Mesenchymal stem cell (in vitro differentiated cells and primary cell): ENCODE measurements at regions not wholly inside any gene's neighbourhood (a gene's known extent, or its start where the extent isn't known, plus 50 kb on each side); places are given as distances from the start of the nearest gene placed in this dataset.

Source experiments
- DNase-seq: peaks from one replicate; pipeline ENCODE4 v3.0.0-alpha.2; 2013
- H2AFZ ChIP-seq: one replicate; pipeline ENCODE4 v1.6.1; 2013; ENCODE audit warnings: low read depth, mild to moderate bottlenecking, control low read depth, inconsistent platforms, low read length, moderate library complexity
- H2AK5ac ChIP-seq: 2 replicates; pipeline ENCODE4 v1.6.1; 2013; ENCODE audit warnings: low read length, moderate library complexity, mild to moderate bottlenecking, inconsistent platforms; ENCODE audit not compliant: severe bottlenecking
- H2BK120ac ChIP-seq: one replicate; pipeline ENCODE4 v1.6.1; 2013; ENCODE audit warnings: low read depth, mild to moderate bottlenecking, inconsistent platforms, low read length, moderate library complexity
- H2BK12ac ChIP-seq, 2 experiments: one replicate each; pipeline ENCODE4 v1.6.1; 2013; ENCODE audit warnings: inconsistent platforms in 2 of 2, low read length in 2 of 2, mild to moderate bottlenecking in 2 of 2, moderate library complexity in 2 of 2, control low read depth in 1 of 2
- H2BK15ac ChIP-seq: one replicate; pipeline ENCODE4 v1.6.1; 2013; ENCODE audit warnings: mild to moderate bottlenecking, low read depth, inconsistent platforms; ENCODE audit not compliant: poor library complexity, severe bottlenecking
- H2BK5ac ChIP-seq: 2 replicates; pipeline ENCODE4 v1.6.1; 2013; ENCODE audit warnings: low read depth, mild to moderate bottlenecking, low read length, control low read depth, inconsistent platforms; ENCODE audit not compliant: poor library complexity, severe bottlenecking
- H3K14ac ChIP-seq, 2 experiments: one replicate each; pipeline ENCODE4 v1.6.1; 2013; ENCODE audit warnings: inconsistent platforms in 2 of 2, low read length in 2 of 2, control low read depth in 1 of 2, mild to moderate bottlenecking in 1 of 2, moderate library complexity in 1 of 2
- H3K18ac ChIP-seq, 2 experiments: one replicate each; pipeline ENCODE4 v1.6.1; 2013; ENCODE audit warnings: inconsistent platforms in 2 of 2, low read length in 2 of 2, control low read depth in 1 of 2, low read depth in 1 of 2, mild to moderate bottlenecking in 1 of 2
- H3K23ac ChIP-seq, 2 experiments: one replicate each; pipeline ENCODE4 v1.6.1; 2013; ENCODE audit warnings: inconsistent platforms in 2 of 2, low read length in 2 of 2, mild to moderate bottlenecking in 2 of 2, moderate library complexity in 2 of 2, control low read depth in 1 of 2
- H3K27ac ChIP-seq: 2 replicates; pipeline ENCODE4 v1.5.1; 2013; ENCODE audit warnings: mild to moderate bottlenecking, moderate library complexity, low read length, control low read depth, inconsistent platforms; ENCODE audit not compliant: poor library complexity, severe bottlenecking
- H3K27me3 ChIP-seq, 2 experiments: 2 replicates each; pipeline versions ENCODE4 v1.6.1 to v1.7.0; 2013; ENCODE audit warnings: low read length in 2 of 2, mild to moderate bottlenecking in 2 of 2, moderate library complexity in 2 of 2, control low read depth in 1 of 2, inconsistent platforms in 1 of 2; ENCODE audit not compliant: control insufficient read depth in 1 of 2, insufficient read depth in 1 of 2
- H3K36me3 ChIP-seq, 2 experiments: 2 replicates each; pipeline versions ENCODE4 v1.6.1 to v1.7.0; 2013; ENCODE audit warnings: low read length in 2 of 2, control low read depth in 1 of 2, inconsistent platforms in 1 of 2, low read depth in 1 of 2, mild to moderate bottlenecking in 1 of 2; ENCODE audit not compliant: insufficient read depth in 2 of 2, control insufficient read depth in 1 of 2
- H3K4ac ChIP-seq, 2 experiments: one replicate each; pipeline ENCODE4 v1.6.1; 2013; ENCODE audit warnings: inconsistent platforms in 2 of 2, low read length in 2 of 2, mild to moderate bottlenecking in 2 of 2, moderate library complexity in 2 of 2, control low read depth in 1 of 2, low read depth in 1 of 2
- H3K4me1 ChIP-seq: 2 replicates; pipeline ENCODE4 v1.6.1; 2013; ENCODE audit warnings: low read depth, low read length, control low read depth; ENCODE audit not compliant: control insufficient read depth, insufficient read depth
- H3K4me2 ChIP-seq: 2 replicates; pipeline ENCODE4 v1.6.1; 2013; ENCODE audit warnings: low read length, mild to moderate bottlenecking, inconsistent platforms; ENCODE audit not compliant: poor library complexity, severe bottlenecking
- H3K4me3 ChIP-seq, 2 experiments: 2 replicates each; pipeline versions ENCODE4 v1.5.1 to v1.7.0; 2013; ENCODE audit warnings: low read length in 2 of 2, mild to moderate bottlenecking in 2 of 2, control low read depth in 1 of 2, low read depth in 1 of 2; ENCODE audit not compliant: insufficient read depth in 1 of 2
- H3K79me1 ChIP-seq: replicated peaks from 2 replicates; pipeline ENCODE4 v1.6.1; 2013; ENCODE audit warnings: mild to moderate bottlenecking, control low read depth, low read length, inconsistent platforms; ENCODE audit not compliant: poor library complexity, severe bottlenecking
- H3K9ac ChIP-seq: 2 replicates; pipeline ENCODE4 v1.7.0; 2013; ENCODE audit warnings: mild to moderate bottlenecking, low read length, moderate library complexity
- H3K9me3 ChIP-seq: 2 replicates; pipeline ENCODE4 v1.7.0; 2013; ENCODE audit warnings: mild to moderate bottlenecking, low read length; ENCODE audit not compliant: control insufficient read depth
- H4K8ac ChIP-seq: one replicate; pipeline ENCODE4 v1.6.1; 2013; ENCODE audit warnings: inconsistent platforms, mild to moderate bottlenecking, low read length, moderate library complexity
- H4K91ac ChIP-seq: one replicate; pipeline ENCODE4 v1.6.1; 2013; ENCODE audit warnings: mild to moderate bottlenecking, low read length, inconsistent platforms
- WGBS: methylation state at CpG from one replicate; pipeline ENCODE4 v1.1.7; 2013; ENCODE audit warnings: mixed read lengths; 5-methylcytosine and 5-hydroxymethylcytosine counted together

GRCh38 chr11:32231909-32232493 is 141.1 kb downstream of the RCN1 start:
- H3K4me2 ChIP-seq = no peak overlapping the region
- WGBS = 46% methylated on average over 3 of the region's 3 CpGs
- no peaks in the 10 kb centered on the region for H3K9me3 ChIP-seq

GRCh38 chr11:32232516-32232915 is 141.6 kb downstream of the RCN1 start:
- Histone ChIP-seq H2AFZ (no peak overlapping the region), H4K8ac (no peak overlapping the region), H3K79me1 (no peaks in the 10 kb centered on the region), H3K4me1 (no peaks in the 10 kb centered on the region), H3K27ac (no peak overlapping the region), H2BK12ac (no peak overlapping the region), H2BK15ac (no peak overlapping the region), H3K9ac (no peak overlapping the region), H3K14ac (no peak overlapping the region), H2AK5ac (no peak overlapping the region), H3K4me2 (no peak overlapping the region), H3K4ac (no peak overlapping the region), H3K4me3 (no peak overlapping the region), H3K23ac (no peak overlapping the region), H2BK120ac (no peak overlapping the region), H3K27me3 (peaks cover 0 to 16% of the 10 kb centered on the region in 2 experiments), H3K18ac (no peak overlapping the region), H3K36me3 (no peaks in the 10 kb centered on the region), H2BK5ac (no peak overlapping the region), H4K91ac (no peak overlapping the region), H3K9me3 (no peaks in the 10 kb centered on the region)
- no peak for DNase-seq
- 94% methylated on average over 4 of the region's 4 CpGs for WGBS

More at GRCh38 chr11:32231909-32232493, 141.1 kb downstream of the RCN1 start:
- H2BK15ac ChIP-seq = no peak overlapping the region
- H3K4me1 ChIP-seq = no peaks in the 10 kb centered on the region
- H3K14ac ChIP-seq = no peak overlapping the region
- no peaks in the 10 kb centered on the region for H3K79me1 ChIP-seq
- H3K27ac ChIP-seq = no peak overlapping the region
- no peak overlapping the region for H3K4me3 ChIP-seq
- H3K36me3 ChIP-seq = no peaks in the 10 kb centered on the region
- no peak overlapping the region for H3K18ac ChIP-seq
- H4K91ac ChIP-seq = no peak overlapping the region
- H4K8ac ChIP-seq = no peak overlapping the region
- no peak overlapping the region for H2AK5ac ChIP-seq
- H3K4ac ChIP-seq = no peak overlapping the region
- H2BK12ac ChIP-seq = no peak overlapping the region
- H3K23ac ChIP-seq = no peak overlapping the region
- H3K9ac ChIP-seq = no peak overlapping the region
- H2BK5ac ChIP-seq = no peak overlapping the region
- peak; percentile 29 for DNase-seq
- peaks cover 0 to 12% of the 10 kb centered on the region in 2 experiments for H3K27me3 ChIP-seq
- no peak overlapping the region for H2AFZ ChIP-seq
- H2BK120ac ChIP-seq = no peak overlapping the region

- Histone ChIP-seq H2AK5ac (no peak overlapping the region), H3K18ac (no peak overlapping the region), H3K36me3 (no peaks in the 10 kb centered on the region), H3K14ac (no peak overlapping the region), H3K4me2 (no peak overlapping the region), H3K79me1 (no peaks in the 10 kb centered on the region), H3K9ac (no peak overlapping the region), H4K91ac (no peak overlapping the region), H2BK120ac (no peak overlapping the region), H2BK5ac (no peak overlapping the region), H3K9me3 (no peaks in the 10 kb centered on the region), H4K8ac (no peak overlapping the region), H3K4me1 (no peaks in the 10 kb centered on the region), H3K27me3 (peaks cover 0 to 18% of the 10 kb centered on the region in 2 experiments), H2BK12ac (no peak overlapping the region), H2AFZ (no peak overlapping the region), H3K4ac (no peak overlapping the region), H3K27ac (no peak overlapping the region), H3K23ac (no peak overlapping the region), H3K4me3 (no peak overlapping the region), H2BK15ac (no peak overlapping the region)
- 67% methylated on average over 4 of the region's 4 CpGs for WGBS
- no peak for DNase-seq
Observed at GRCh38 chr11:32233276-32233675, 142.4 kb downstream of the RCN1 start.

- Histone ChIP-seq H3K18ac (no peak overlapping the region), H2BK15ac (no peak overlapping the region), H3K4me3 (no peak overlapping the region), H3K4me1 (no peaks in the 10 kb centered on the region), H2AFZ (no peak overlapping the region), H3K4ac (no peak overlapping the region), H3K27ac (no peak overlapping the region), H2AK5ac (no peak overlapping the region), H4K91ac (no peak overlapping the region), H3K9me3 (no peaks in the 10 kb centered on the region), H2BK120ac (no peak overlapping the region), H4K8ac (no peak overlapping the region), H3K36me3 (no peaks in the 10 kb centered on the region), H3K9ac (no peak overlapping the region), H3K27me3 (peaks cover 0 to 18% of the 10 kb centered on the region in 2 experiments), H3K23ac (no peak overlapping the region), H2BK12ac (no peak overlapping the region), H3K4me2 (no peak overlapping the region), H3K14ac (no peak overlapping the region), H3K79me1 (no peaks in the 10 kb centered on the region), H2BK5ac (no peak overlapping the region)
- DNase-seq = no peak
- WGBS = 0% methylated on average over 2 of the region's 2 CpGs
Observed at GRCh38 chr11:32233928-32234327, 143.1 kb downstream of the RCN1 start.
